SH-SY5Y (cell line): ENCODE measurements at regions not wholly inside any gene's neighbourhood (a gene's known extent, or its start where the extent isn't known, plus 50 kb on each side); places are given as distances from the start of the nearest gene placed in this dataset.

Experiments used
- GATA2 ChIP-seq: IDR thresholded peaks from 2 replicates; pipeline ENCODE4 v1.6.1; 2011; ENCODE audit warnings: mild to moderate bottlenecking, low read depth, low read length
- GATA3 ChIP-seq: IDR thresholded peaks from 2 replicates; pipeline ENCODE4 v1.6.1; 2011; ENCODE audit warnings: low read depth, mild to moderate bottlenecking, low read length, moderate library complexity

GRCh38 chr18:27501671-27502070 is 316.6 kb upstream of the CHST9 start:
- TF ChIP-seq GATA2, result no peak
- no peak for TF ChIP-seq GATA3
